ENCODE measurements at regions not wholly inside any gene's neighbourhood (a gene's known extent, or its start where the extent isn't known, plus 50 kb on each side); places are given as distances from the start of the nearest gene placed in this dataset.

- Histone ChIP-seq H3K27ac (ENCODE audit: low read depth in 2 of 2, low read length in 1 of 2) (no peak overlapping the region), H3K4me3 (ENCODE audit: low read depth in 2 of 2, low read length in 1 of 2) (no peak overlapping the region), H3K4me2 (no peak overlapping the region), H3K27me3 (ENCODE audit: insufficient read depth) (no peaks in the 10 kb centered on the region), H4K20me1 (ENCODE audit: insufficient read depth) (no peaks in the 10 kb centered on the region), H3F3A (replicated peaks; ENCODE audit: insufficient read depth) (peaks cover 11% of the 10 kb centered on the region), H3K9me2 (no peaks in the 10 kb centered on the region), H3K36me3 (replicated peaks in 1 of 2; ENCODE audit: control insufficient read depth in 1 of 2, insufficient read depth in 2 of 2, low read length in 1 of 2) (no peaks in the 10 kb centered on the region), H3K4me1 (ENCODE audit: control insufficient read depth in 1 of 2, insufficient read depth in 2 of 2, low read depth in 1 of 2, low read length in 1 of 2) (peaks cover 0 to 2% of the 10 kb centered on the region in 2 experiments; a peak in 1 of 4 replicates), H3K9me3 (no peaks in the 10 kb centered on the region), H3K79me2 (ENCODE audit: insufficient read depth) (no peaks in the 10 kb centered on the region), H3K9ac (no peak overlapping the region), H2AFZ (ENCODE audit: low read depth) (no peak overlapping the region)
- DNase-seq = no peak
- ChIA-PET CTCF (no interaction called here), POLR2A (no interaction called here)
- WGBS (ENCODE audit: low lambda C conversion rate) = 71% methylated on average over 3 of the region's 3 CpGs
- TF ChIP-seq MAX (IDR thresholded peaks at IDR 0.05; ENCODE audit: low read depth) = no peak
- no peak for TF ChIP-seq RAD21 (IDR thresholded peaks at IDR 0.05; ENCODE audit: low read length)
- no peak for TF ChIP-seq FOXJ3 (CRISPR knock-in tag; IDR thresholded peaks at IDR 0.05)
- TF ChIP-seq GABPA (IDR thresholded peaks at IDR 0.05; ENCODE audit: low read depth) = no peak
- no peak for TF ChIP-seq FOXM1 (IDR thresholded peaks at IDR 0.05; ENCODE audit: low read depth)
- no peak for TF ChIP-seq TAF1 (IDR thresholded peaks at IDR 0.05; ENCODE audit: borderline replicate concordance, low read depth, low read length)
- no peak for TF ChIP-seq RCOR1 (IDR thresholded peaks at IDR 0.05; ENCODE audit: low read length)
- TF ChIP-seq USF1 (IDR thresholded peaks at IDR 0.05; ENCODE audit: borderline replicate concordance, low read depth) = no peak
- no peak for TF ChIP-seq FOSL2 (IDR thresholded peaks at IDR 0.05; ENCODE audit: borderline replicate concordance, low read depth)
- no peak for TF ChIP-seq REST (IDR thresholded peaks at IDR 0.05; ENCODE audit: low read depth, low read length)
- no peak for TF ChIP-seq POLR2AphosphoS5 (IDR thresholded peaks at IDR 0.05; ENCODE audit: low read depth, low read length)
- no peak for TF ChIP-seq TCF12 (IDR thresholded peaks at IDR 0.05)
- TF ChIP-seq CHD2 (IDR thresholded peaks at IDR 0.05; ENCODE audit: low read length, partially characterized antibody) = no peak
- TF ChIP-seq RXRA (IDR thresholded peaks at IDR 0.05; ENCODE audit: borderline replicate concordance, low read depth) = no peak
- no peak for TF ChIP-seq JUND (IDR thresholded peaks at IDR 0.05)
- no peak for TF ChIP-seq TEAD4 (IDR thresholded peaks at IDR 0.05; ENCODE audit: borderline replicate concordance, insufficient read depth)
- TF ChIP-seq IRF3 (IDR thresholded peaks at IDR 0.05; ENCODE audit: low read depth, low read length) = no peak
These were observed 99.1 kb upstream of the ITGA6 start for GRCh38 chr2:172328103-172328841.
